ENCODE measurements at regions not wholly inside any gene's neighbourhood (a gene's known extent, or its start where the extent isn't known, plus 50 kb on each side); places are given as distances from the start of the nearest gene placed in this dataset.

DNA sequence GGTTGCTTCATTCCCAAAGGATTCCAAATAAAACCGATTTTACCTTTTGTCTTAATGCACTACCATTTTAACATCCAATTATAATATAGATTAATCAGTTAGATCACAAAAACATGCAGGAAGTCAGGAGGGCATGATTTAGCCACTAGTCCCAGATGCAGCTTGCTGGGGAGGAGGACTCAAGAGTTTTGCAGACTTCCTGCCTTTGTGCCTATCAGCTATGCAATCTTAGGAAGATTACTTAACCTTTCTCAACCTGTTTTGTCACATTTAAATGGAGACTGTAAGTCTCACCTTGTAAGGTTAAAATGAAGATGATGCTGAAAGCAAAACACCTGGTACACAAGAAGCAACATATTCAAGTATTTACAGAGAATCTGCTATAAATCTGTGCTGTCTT, 242.4 kb upstream of the GOLIM4 start:
- H3K4me3 ChIP-seq (ENCODE audit: low read depth, low read length): no peak overlapping the region
- TF ChIP-seq, protein P1, sequence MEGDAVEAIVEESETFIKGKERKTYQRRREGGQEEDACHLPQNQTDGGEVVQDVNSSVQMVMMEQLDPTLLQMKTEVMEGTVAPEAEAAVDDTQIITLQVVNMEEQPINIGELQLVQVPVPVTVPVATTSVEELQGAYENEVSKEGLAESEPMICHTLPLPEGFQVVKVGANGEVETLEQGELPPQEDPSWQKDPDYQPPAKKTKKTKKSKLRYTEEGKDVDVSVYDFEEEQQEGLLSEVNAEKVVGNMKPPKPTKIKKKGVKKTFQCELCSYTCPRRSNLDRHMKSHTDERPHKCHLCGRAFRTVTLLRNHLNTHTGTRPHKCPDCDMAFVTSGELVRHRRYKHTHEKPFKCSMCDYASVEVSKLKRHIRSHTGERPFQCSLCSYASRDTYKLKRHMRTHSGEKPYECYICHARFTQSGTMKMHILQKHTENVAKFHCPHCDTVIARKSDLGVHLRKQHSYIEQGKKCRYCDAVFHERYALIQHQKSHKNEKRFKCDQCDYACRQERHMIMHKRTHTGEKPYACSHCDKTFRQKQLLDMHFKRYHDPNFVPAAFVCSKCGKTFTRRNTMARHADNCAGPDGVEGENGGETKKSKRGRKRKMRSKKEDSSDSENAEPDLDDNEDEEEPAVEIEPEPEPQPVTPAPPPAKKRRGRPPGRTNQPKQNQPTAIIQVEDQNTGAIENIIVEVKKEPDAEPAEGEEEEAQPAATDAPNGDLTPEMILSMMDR (IDR thresholded peaks at IDR 0.05; ENCODE audit: control insufficient read depth, extremely low read depth, insufficient read depth): no peak
- DNase-seq (ENCODE audit: low read depth): no peak

DNA sequence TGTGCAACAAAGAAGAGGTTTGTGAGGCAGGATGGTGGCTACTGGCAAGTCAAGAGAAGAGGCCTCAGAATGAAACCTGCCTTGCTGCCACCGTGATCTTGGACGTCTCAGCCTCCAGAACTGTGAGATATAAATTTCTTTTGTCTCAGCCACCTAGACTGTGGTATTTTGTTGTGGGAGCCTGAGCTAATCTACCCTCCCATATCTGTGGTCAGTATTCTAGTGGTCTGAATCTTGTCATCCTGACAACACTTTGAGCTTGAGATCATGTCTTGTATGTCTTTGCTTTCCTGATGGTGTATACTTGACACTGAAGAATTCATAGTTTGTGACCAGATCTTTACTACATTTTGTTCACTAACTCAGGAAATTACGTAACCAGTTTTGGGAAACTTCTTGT, 240.6 kb upstream of the GOLIM4 start:
- H3K4me3 ChIP-seq (ENCODE audit: low read depth, low read length): no peak overlapping the region
- no peak for DNase-seq (ENCODE audit: low read depth)
- TF ChIP-seq, protein P1 (IDR thresholded peaks at IDR 0.05; ENCODE audit: control insufficient read depth, extremely low read depth, insufficient read depth): no peak

DNA sequence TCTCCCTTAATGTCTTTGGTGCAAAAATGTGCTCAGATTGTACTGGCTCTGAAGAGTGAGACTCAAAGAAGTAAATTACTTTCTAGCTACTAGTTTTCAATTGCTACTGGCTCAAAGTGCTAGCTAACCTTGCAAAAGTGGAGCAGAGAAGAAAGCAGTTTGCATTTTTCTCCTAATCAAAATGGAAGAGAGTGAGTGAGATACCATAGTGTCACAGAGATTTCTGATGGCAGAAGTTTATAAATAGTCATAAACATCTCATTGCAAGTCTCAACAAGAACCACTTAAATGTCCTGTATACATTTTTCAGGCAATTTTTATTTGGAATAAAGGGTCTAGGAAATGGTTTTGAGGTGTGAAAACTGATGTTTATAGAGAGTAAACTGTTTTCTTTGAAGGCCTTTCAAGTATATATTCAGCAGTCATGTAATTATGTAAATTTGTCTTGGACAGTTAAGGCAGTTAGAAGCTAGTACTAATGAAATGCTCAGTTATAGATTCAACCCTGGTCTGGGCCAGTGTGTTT, 237.7 kb upstream of the GOLIM4 start:
- no peak for DNase-seq (ENCODE audit: low read depth)
- no peak overlapping the region for H3K4me3 ChIP-seq (ENCODE audit: low read depth, low read length)
- TF ChIP-seq, protein P1 (IDR thresholded peaks at IDR 0.05; ENCODE audit: control insufficient read depth, extremely low read depth, insufficient read depth): no peak

DNA sequence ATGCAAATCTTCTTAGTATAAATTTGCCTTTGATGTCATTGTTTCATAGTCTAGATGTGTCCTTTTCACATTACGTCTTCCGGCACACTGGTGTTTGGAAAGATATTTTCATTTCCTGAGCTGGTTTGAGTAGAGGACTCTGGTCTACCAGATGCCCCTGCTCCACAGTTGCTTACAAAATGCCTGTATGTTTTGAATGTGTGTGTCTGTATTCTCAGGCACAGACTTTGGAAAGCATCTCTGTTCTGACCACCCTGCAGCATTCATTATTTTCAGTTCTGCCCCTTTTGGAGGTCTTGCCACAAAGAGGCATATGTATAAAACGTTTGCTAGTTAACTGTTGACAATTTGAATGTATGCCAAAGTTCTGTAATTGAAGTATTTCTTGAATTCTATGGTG, 236.0 kb upstream of the GOLIM4 start:
- no peak overlapping the region for H3K4me3 ChIP-seq (ENCODE audit: low read depth, low read length)
- DNase-seq (ENCODE audit: low read depth): no peak
- TF ChIP-seq, protein P1 (IDR thresholded peaks at IDR 0.05; ENCODE audit: control insufficient read depth, extremely low read depth, insufficient read depth): no peak

DNA sequence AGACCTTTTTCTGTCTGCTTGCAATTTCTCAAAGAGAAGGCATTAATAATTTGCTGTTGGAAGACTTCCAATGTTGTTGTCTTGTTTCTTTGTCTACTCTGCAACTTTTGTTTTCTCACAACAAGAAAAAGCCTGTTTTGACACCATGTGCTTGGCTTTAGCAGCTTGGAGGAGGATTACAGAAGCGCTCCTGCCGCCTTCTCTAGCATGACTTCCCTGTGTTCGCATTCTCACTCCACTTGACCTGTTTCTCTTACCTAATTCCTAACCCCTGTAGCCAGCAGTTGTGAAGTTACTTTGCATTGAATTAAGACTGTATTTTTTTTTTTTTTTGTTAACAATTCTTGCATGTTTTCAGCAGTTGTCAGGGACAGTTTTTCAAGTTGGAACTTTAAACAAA, 235.3 kb upstream of the GOLIM4 start:
- DNase-seq (ENCODE audit: low read depth): no peak
- no peak overlapping the region for H3K4me3 ChIP-seq (ENCODE audit: low read depth, low read length)
- TF ChIP-seq, protein P1 (IDR thresholded peaks at IDR 0.05; ENCODE audit: control insufficient read depth, extremely low read depth, insufficient read depth): no peak

DNA sequence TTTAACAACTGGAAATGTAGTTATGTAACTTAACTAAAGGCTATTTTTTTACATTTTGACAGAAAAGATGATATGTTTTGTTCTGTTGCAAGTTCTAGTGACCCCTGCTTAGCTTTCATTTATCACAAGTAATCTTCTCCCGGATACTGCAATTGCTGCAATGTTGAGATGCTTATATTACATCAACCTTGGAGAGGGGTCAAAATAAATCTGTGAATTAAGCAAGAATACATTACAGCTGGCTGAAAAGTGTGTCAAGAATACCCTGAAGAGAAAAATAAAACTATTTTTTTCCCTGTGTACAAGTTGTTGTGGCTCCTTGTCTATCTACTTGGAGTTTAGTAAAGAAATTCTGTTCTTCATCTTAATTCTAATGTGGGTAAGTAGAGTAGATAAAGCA, 232.1 kb upstream of the GOLIM4 start:
- DNase-seq (ENCODE audit: low read depth): no peak
- H3K4me3 ChIP-seq (ENCODE audit: low read depth, low read length): no peak overlapping the region
- TF ChIP-seq, protein P1 (IDR thresholded peaks at IDR 0.05; ENCODE audit: control insufficient read depth, extremely low read depth, insufficient read depth): no peak

DNA sequence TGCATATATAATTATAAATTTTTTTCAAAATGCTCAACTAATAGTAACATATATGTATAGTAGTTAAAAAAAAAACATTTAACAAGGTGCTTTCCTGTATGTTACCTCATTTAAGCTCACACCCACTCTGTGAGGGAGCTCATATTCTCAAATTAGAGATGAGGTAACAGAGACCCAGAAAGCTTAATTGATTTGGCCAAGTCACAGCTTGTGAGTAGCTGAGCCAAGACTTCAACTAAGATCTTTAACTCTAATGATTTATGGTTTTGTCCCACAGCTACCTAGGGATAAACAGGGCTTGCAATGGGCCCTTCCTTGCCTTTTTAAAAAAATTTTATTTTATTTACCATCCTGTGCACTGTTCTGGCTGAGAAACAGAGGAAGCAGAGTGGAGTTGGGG, 230.0 kb upstream of the GOLIM4 start:
- DNase-seq (ENCODE audit: low read depth): no peak
- H3K4me3 ChIP-seq (ENCODE audit: low read depth, low read length): no peak overlapping the region
- TF ChIP-seq, protein P1 (IDR thresholded peaks at IDR 0.05; ENCODE audit: control insufficient read depth, extremely low read depth, insufficient read depth): no peak
